GM23248 (cell line): ENCODE measurements at regions not wholly inside any gene's neighbourhood (a gene's known extent, or its start where the extent isn't known, plus 50 kb on each side); places are given as distances from the start of the nearest gene placed in this dataset.
"Not testable (repeated sequence)": the region's sequence is repeated elsewhere in the genome, so short reads cannot be mapped to it uniquely, and the experiment has no call there.

Source experiments
- EZH2 ChIP-seq: fragments of 200-600 bp; sonication (generic); IDR thresholded peaks from 2 replicates; pipeline ENCODE4 v1.6.1; 2018; ENCODE audit warnings: antibody characterized with exemption, mild to moderate bottlenecking; ENCODE audit not compliant: insufficient read depth, poor library complexity, severe bottlenecking
- EZH2phosphoT487 ChIP-seq: fragments of 200-600 bp; sonication (generic); IDR thresholded peaks from 2 replicates; pipeline ENCODE4 v1.6.1; 2018; ENCODE audit warnings: antibody characterized with exemption, moderate library complexity, mild to moderate bottlenecking, low read depth; ENCODE audit not compliant: insufficient read depth

GRCh38 chr2:131665716-131666115 lies 138.0 kb downstream of the CCDC74A start:
- not testable (repeated sequence) for TF ChIP-seq EZH2, EZH2phosphoT487
